GM12878 (cell line): ENCODE measurements at regions not wholly inside any gene's neighbourhood (a gene's known extent, or its start where the extent isn't known, plus 50 kb on each side); places are given as distances from the start of the nearest gene placed in this dataset.

Experiments used
- CBX3 ChIP-seq: fragments of 200-600 bp; sonication (generic); IDR thresholded peaks from 2 replicates; pipeline ENCODE4 v1.6.1; 2016; ENCODE audit warnings: low read depth, borderline replicate concordance
- CHD2 ChIP-seq: IDR thresholded peaks from 2 replicates; pipeline ENCODE4 v1.6.1; 2011; ENCODE audit warnings: low read depth, low read length, improper control_type of control experiment, borderline replicate concordance
- CREM ChIP-seq: IDR thresholded peaks from 2 replicates; pipeline ENCODE4 v1.6.1; 2014; ENCODE audit warnings: antibody characterized with exemption, low read depth
- CTCF ChIP-seq, 3 experiments: IDR thresholded peaks in 2 of 3; conservative IDR thresholded peaks in 1 of 3; 2 replicates each; pipeline ENCODE4 v1.5.1; 2011; ENCODE audit warnings: low read depth in 3 of 3, low read length in 3 of 3, mild to moderate bottlenecking in 3 of 3, control low read depth in 2 of 3, moderate library complexity in 2 of 3, inconsistent platforms in 1 of 3, mixed read lengths in 1 of 3; ENCODE audit not compliant: control insufficient read depth in 2 of 3, insufficient read depth in 1 of 3; ENCODE audit errors: extremely low read depth in 1 of 3
- ESRRA ChIP-seq: IDR thresholded peaks from 2 replicates; pipeline ENCODE4 v1.6.1; 2012; ENCODE audit warnings: mild to moderate bottlenecking, low read length, improper control_type of control experiment
- FOXM1 ChIP-seq: IDR thresholded peaks from 2 replicates; pipeline ENCODE4 v1.6.1; 2012; ENCODE audit warnings: low read depth, mild to moderate bottlenecking, inconsistent platforms, low read length, moderate library complexity
- POLR2A ChIP-seq: IDR thresholded peaks from 2 replicates; pipeline ENCODE4 v1.6.1; 2011; ENCODE audit warnings: low read depth, mild to moderate bottlenecking, low read length
- REST ChIP-seq: IDR thresholded peaks from 2 replicates; pipeline ENCODE4 v1.6.1; 2012; ENCODE audit warnings: mild to moderate bottlenecking, low read depth, low read length
- SIX5 ChIP-seq: IDR thresholded peaks from 2 replicates; pipeline ENCODE4 v1.6.1; 2011; ENCODE audit warnings: mild to moderate bottlenecking, low read depth, low read length, moderate library complexity; ENCODE audit not compliant: severe bottlenecking
- SPI1 ChIP-seq: IDR thresholded peaks from 2 replicates; pipeline ENCODE4 v1.6.1; 2011; ENCODE audit warnings: low read depth, mild to moderate bottlenecking, low read length, moderate library complexity, borderline replicate concordance; ENCODE audit not compliant: insufficient read depth
- USF2 ChIP-seq: IDR thresholded peaks from 2 replicates; pipeline ENCODE4 v1.6.1; 2011; ENCODE audit warnings: low read depth, low read length, improper control_type of control experiment, borderline replicate concordance

- TF ChIP-seq CHD2 (no peak), CBX3 (no peak), POLR2A (no peak), CREM (no peak), CTCF (IDR thresholded peaks at IDR 0.05 in 2 of 3, conservative IDR thresholded peaks at IDR 0.05 in 1 of 3; ENCODE audit: control insufficient read depth in 2 of 3, extremely low read depth in 1 of 3, insufficient read depth in 1 of 3, low read depth in 3 of 3, low read length in 3 of 3) (no peak), SIX5 (no peak), USF2 (no peak), FOXM1 (no peak), REST (no peak), SPI1 (no peak), ESRRA (no peak)
Observed at GRCh38 chr17:63165400-63165799, 199.4 kb downstream of the TANC2 start.
